Right atrium auricular region (tissue), 2 donors: ENCODE measurements at regions not wholly inside any gene's neighbourhood (a gene's known extent, or its start where the extent isn't known, plus 50 kb on each side); places are given as distances from the start of the nearest gene placed in this dataset.
"Not testable (repeated sequence)": the region's sequence is repeated elsewhere in the genome, so short reads cannot be mapped to it uniquely, and the experiment has no call there.

Source experiments
- DNase-seq: peaks from one replicate; pipeline ENCODE4 v3.0.0-alpha.2; 2019; ENCODE audit warnings: low spot score
- H3K27ac ChIP-seq, 2 donors: fragments of 200-600 bp; sonication (generic); 1 replicate in 1 of 2; 2 replicates in 1 of 2; pipeline ENCODE4 v1.5.1; 2016 to 2019
- H3K27me3 ChIP-seq, 2 donors: fragments of 200-600 bp; sonication (generic); one replicate each; pipeline versions ENCODE4 v1.5.1 to v1.6.0; 2017 to 2019
- H3K36me3 ChIP-seq: fragments of 200-600 bp; sonication (generic); one replicate; pipeline ENCODE4 v1.5.1; 2016
- H3K4me1 ChIP-seq, 2 donors: fragments of 200-600 bp; sonication (generic); one replicate each; pipeline versions ENCODE4 v1.5.1 to v1.6.0; 2017 to 2019
- H3K4me3 ChIP-seq, 2 donors: fragments of 200-600 bp; sonication (generic); 1 replicate in 1 of 2; 2 replicates in 1 of 2; pipeline ENCODE4 v1.5.1; 2017 to 2019; ENCODE audit warnings: mild to moderate bottlenecking in 1 of 2, moderate library complexity in 1 of 2
- H3K9me3 ChIP-seq, 2 donors: fragments of 200-600 bp; sonication (generic); one replicate each; pipeline ENCODE4 v1.5.1; 2019
- TF ChIP-seq, protein P1 (sequence below), 2 donors: fragments of 200-600 bp; sonication (generic); IDR thresholded peaks; one replicate each; pipeline ENCODE4 v1.5.1; 2019; ENCODE audit warnings: antibody characterized with exemption in 2 of 2

- Histone ChIP-seq H3K4me1 (no peaks in the 10 kb centered on the region), H3K27me3 (no peaks in the 10 kb centered on the region), H3K27ac (no peak overlapping the region)
Observed at GRCh38 chr17:21823643-21824042, 131.3 kb downstream of the KCNJ18 start.

DNA sequence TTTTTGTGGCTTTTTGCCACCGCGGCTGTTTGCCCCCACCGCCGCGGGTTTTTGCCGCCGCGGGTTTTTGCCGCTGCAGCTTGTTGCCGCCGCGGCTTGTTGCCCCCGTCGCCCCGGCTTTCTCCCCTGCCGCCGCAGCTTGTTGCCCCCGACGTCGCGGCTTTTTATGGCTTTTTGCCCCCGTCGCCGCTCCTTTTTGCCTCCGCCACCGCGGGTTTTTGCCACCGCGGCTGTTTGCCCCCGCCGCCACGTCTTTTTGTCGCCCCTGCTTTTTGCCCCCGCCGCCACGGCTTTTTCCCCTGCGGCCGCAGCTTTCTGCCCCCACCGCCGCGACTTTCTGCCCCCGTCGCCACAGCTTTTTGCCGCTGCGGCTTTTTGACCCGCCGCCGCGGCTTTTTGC is 149.5 kb downstream of the KCNJ18 start:
- Histone ChIP-seq H3K27me3 (peaks cover 0 to 24% of the 10 kb centered on the region in 2 donors), H3K36me3 (no peaks in the 10 kb centered on the region), H3K9me3 (peaks cover 0 to 26% of the 10 kb centered on the region in 2 donors), H3K4me1 (no peaks in the 10 kb centered on the region), H3K4me3 (no peak overlapping the region), H3K27ac (no peak overlapping the region)
- no peak for DNase-seq
- TF ChIP-seq, protein P1, sequence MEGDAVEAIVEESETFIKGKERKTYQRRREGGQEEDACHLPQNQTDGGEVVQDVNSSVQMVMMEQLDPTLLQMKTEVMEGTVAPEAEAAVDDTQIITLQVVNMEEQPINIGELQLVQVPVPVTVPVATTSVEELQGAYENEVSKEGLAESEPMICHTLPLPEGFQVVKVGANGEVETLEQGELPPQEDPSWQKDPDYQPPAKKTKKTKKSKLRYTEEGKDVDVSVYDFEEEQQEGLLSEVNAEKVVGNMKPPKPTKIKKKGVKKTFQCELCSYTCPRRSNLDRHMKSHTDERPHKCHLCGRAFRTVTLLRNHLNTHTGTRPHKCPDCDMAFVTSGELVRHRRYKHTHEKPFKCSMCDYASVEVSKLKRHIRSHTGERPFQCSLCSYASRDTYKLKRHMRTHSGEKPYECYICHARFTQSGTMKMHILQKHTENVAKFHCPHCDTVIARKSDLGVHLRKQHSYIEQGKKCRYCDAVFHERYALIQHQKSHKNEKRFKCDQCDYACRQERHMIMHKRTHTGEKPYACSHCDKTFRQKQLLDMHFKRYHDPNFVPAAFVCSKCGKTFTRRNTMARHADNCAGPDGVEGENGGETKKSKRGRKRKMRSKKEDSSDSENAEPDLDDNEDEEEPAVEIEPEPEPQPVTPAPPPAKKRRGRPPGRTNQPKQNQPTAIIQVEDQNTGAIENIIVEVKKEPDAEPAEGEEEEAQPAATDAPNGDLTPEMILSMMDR (IDR thresholded peaks at IDR 0.05), result no peak

More at GRCh38 chr17:21823643-21824042, 131.3 kb downstream of the KCNJ18 start:
- DNase-seq, result no peak
- Histone ChIP-seq H3K4me3 (no peak overlapping the region), H3K36me3 (no peaks in the 10 kb centered on the region), H3K9me3 (no peaks in the 10 kb centered on the region)
- TF ChIP-seq, protein P1 (IDR thresholded peaks at IDR 0.05), result no peak

GRCh38 chr17:21842332-21843317 is 150.3 kb downstream of the KCNJ18 start:
- H3K27ac ChIP-seq, result no peak overlapping the region
- H3K4me3 ChIP-seq, result peak overlapping the region in 1 of 2 donors; percentile 13
- TF ChIP-seq, protein P1 (IDR thresholded peaks at IDR 0.05), result no peak
- H3K9me3 ChIP-seq, result peaks cover 0 to 26% of the 10 kb centered on the region in 2 donors
- peaks cover 0 to 24% of the 10 kb centered on the region in 2 donors for H3K27me3 ChIP-seq
- DNase-seq, result no peak
- H3K4me1 ChIP-seq, result no peaks in the 10 kb centered on the region
- no peaks in the 10 kb centered on the region for H3K36me3 ChIP-seq

DNA sequence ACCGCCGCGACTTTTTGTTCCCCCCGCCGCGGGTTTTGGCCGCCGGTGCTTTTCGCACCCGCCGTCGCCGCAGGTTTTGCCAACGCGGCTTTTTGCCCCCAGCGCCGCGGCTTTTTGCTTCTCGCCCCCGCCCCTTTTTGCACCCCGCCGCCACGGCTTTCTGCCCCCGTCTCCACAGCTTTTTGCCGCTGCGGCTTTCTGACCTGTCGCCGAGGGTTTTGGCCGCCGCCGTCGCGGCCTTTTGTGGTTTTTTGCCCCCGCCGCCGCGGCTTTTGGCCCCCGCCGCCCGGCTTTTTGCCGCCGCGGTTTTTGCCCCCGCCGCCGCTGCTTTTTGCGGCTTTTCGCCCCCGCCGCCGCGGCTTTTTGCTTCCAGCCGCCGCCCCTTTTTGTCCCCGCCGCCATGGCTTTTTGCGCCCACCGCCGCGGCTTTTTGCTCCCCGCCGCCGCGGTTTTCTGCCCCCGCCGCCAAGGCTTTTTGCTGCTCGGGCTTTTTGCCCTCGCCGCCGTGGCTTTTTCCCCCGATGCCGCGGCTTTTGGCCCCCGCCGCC is 151.1 kb downstream of the KCNJ18 start:
- DNase-seq, result no peak
- Histone ChIP-seq H3K9me3 (peaks cover 0 to 26% of the 10 kb centered on the region in 2 donors), H3K27me3 (peaks cover 0 to 24% of the 10 kb centered on the region in 2 donors), H3K4me3 (no peak overlapping the region), H3K36me3 (no peaks in the 10 kb centered on the region), H3K27ac (no peak overlapping the region), H3K4me1 (no peaks in the 10 kb centered on the region)
- TF ChIP-seq, protein P1 (IDR thresholded peaks at IDR 0.05), result no peak

DNA sequence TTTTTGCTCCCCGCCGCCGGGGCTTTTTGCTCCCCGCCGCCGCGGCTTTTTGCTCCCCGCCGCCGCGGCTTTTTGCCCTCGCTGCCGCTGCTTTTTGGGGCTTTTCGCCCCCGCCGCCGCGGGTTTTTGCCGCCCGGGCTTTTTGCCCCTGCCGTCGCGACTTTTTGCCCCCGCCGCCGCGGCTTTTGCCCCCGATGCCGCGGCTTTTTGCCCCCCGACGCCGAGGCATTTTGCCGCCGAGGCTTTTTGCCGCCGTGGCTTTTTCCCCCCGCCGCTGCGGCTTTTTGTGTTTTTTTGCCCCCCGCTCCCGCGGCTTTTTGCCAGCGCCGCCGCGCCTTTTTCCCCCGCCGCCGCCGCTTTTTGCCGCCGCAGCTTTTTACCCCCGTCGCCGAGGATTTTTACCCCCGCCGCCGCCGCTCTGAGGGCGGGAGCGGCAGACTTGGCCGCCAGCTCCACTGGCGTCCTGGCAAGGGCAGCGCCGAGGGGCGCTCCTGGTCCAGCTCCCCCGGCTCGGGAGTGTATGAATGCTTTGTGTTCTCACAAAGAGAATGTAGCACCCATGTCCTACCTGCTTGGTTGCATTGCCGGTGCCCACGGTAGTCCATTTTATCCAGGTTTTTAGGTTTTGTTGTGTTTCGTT is 151.7 kb downstream of the KCNJ18 start:
- no peaks in the 10 kb centered on the region for H3K36me3 ChIP-seq

DNA sequence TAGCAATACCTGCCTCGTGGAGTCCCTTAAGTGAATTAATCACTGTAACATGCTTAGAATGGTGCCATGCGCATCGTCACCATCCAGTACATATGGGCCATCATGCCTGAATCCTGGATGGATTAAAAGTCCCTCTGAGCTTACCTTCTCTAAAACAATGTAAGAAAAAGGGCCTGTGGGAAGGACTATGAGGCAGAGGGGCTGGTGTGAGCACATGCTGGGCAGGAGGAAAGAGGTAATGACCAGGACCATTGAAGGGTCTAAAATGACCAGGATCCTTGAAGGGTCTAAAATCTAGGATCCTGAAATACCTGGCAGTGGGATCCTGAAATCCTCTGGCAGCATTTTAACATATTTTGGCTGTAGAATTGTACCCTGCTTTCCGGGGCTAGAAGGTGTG is 156.2 kb downstream of the KCNJ18 start:
- H3K4me3 ChIP-seq, H3K27me3 ChIP-seq, H3K36me3 ChIP-seq, H3K27ac ChIP-seq, H3K4me1 ChIP-seq, DNase-seq, H3K9me3 ChIP-seq: not testable (repeated sequence)

More for the DNA sequence above, 151.7 kb downstream of the KCNJ18 start:
- Histone ChIP-seq H3K4me3 (no peak overlapping the region), H3K4me1 (no peaks in the 10 kb centered on the region), H3K9me3 (peaks cover 0 to 26% of the 10 kb centered on the region in 2 donors), H3K27me3 (peaks cover 0 to 24% of the 10 kb centered on the region in 2 donors), H3K27ac (no peak overlapping the region)
- TF ChIP-seq, protein P1 (IDR thresholded peaks at IDR 0.05), result no peak
- DNase-seq, result no peak

GRCh38 chr17:21849030-21849429 is 156.7 kb downstream of the KCNJ18 start:
- H3K4me3 ChIP-seq, H3K4me1 ChIP-seq, H3K27ac ChIP-seq, DNase-seq, H3K27me3 ChIP-seq, H3K36me3 ChIP-seq, H3K9me3 ChIP-seq: not testable (repeated sequence)

- H3K27me3 ChIP-seq, H3K9me3 ChIP-seq, H3K36me3 ChIP-seq, H3K27ac ChIP-seq, DNase-seq, H3K4me3 ChIP-seq, H3K4me1 ChIP-seq: not testable (repeated sequence)
Observed at GRCh38 chr17:21850614-21851013, 158.3 kb downstream of the KCNJ18 start.
